AG04450 (cell line): ENCODE measurements at regions not wholly inside any gene's neighbourhood (a gene's known extent, or its start where the extent isn't known, plus 50 kb on each side); places are given as distances from the start of the nearest gene placed in this dataset.

Experiments used
- CTCF ChIA-PET: fragments of 300-600, 350-600 bp; formaldehyde crosslinking; extraction: SDS; loops from one replicate; lab custom pipeline; 2022; ENCODE audit warnings: antibody characterized with exemption, inconsistent platforms; lab: Charles Lee
- POLR2A ChIA-PET: fragments of 350-600 bp; formaldehyde crosslinking; extraction: SDS; loops from one replicate; lab custom pipeline; 2021; ENCODE audit warnings: antibody characterized with exemption, inconsistent platforms; lab: Yijun Ruan, JAX
- DNase-seq: peaks from one replicate; pipeline ENCODE4 v3.0.0-alpha.2; 2011; ENCODE audit warnings: low read depth, low spot score
- H3K27ac ChIP-seq: one replicate; pipeline ENCODE4 v1.5.1; 2012; ENCODE audit warnings: low read depth, low read length, control low read depth
- H3K27me3 ChIP-seq: one replicate; pipeline ENCODE4 v1.6.0; 2012; ENCODE audit warnings: low read length; ENCODE audit not compliant: control insufficient read depth, insufficient read depth
- H3K4me3 ChIP-seq: 2 replicates; pipeline ENCODE4 v1.5.1; 2011; ENCODE audit warnings: mild to moderate bottlenecking, low read depth, low read length, control low read depth
- H3K9me3 ChIP-seq: 2 replicates; pipeline ENCODE4 v1.5.1; 2012; ENCODE audit warnings: low read length; ENCODE audit not compliant: control insufficient read depth, insufficient read depth
- TF ChIP-seq, protein P1 (sequence below): IDR thresholded peaks from 2 replicates; pipeline ENCODE4 v1.5.1; 2011; ENCODE audit warnings: low read depth, low read length, control low read depth, inconsistent platforms

DNA sequence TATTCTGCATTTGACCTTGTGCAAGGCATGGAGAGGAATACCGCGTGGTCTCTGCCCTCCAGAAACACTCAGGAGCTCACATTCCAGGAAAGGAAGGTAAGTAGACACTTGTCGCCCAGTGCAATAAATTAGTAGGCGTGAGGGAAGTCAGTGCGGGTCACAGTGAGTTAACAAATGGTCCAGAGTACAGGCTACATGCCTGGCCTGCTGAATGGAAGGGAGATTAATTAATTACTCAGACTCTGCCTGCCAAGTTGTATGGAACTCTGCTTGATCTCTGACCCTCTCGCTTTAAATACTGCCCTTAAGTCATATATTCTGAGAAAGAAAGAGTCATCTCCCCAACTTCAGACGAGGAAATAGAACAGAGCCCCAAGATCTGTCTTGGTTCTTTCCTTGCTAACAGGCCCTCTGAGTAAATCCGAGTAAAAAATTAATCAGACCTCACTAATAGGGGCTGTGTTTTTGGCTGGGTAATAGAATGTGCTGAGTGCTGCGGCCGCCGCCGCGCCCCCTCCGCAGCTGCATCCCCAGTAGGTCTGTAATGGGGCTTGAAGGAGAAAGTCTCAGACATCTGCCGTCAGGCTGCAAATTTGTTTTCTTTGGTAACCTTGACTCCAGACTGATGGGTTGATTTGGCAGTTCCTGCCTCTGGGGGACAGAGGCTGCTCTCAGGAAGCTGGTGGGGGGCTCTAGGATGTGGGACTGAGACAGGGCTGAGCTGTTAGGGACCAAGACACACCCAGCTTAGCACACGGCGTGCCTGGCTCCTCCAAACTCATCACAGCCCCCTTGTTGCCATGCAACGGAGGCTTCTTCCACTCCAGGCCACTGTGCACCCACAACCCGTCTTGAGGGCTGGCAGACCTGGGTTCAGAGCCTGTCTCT lies 144.4 kb downstream of the NSG2 start:
- TF ChIP-seq, protein P1, sequence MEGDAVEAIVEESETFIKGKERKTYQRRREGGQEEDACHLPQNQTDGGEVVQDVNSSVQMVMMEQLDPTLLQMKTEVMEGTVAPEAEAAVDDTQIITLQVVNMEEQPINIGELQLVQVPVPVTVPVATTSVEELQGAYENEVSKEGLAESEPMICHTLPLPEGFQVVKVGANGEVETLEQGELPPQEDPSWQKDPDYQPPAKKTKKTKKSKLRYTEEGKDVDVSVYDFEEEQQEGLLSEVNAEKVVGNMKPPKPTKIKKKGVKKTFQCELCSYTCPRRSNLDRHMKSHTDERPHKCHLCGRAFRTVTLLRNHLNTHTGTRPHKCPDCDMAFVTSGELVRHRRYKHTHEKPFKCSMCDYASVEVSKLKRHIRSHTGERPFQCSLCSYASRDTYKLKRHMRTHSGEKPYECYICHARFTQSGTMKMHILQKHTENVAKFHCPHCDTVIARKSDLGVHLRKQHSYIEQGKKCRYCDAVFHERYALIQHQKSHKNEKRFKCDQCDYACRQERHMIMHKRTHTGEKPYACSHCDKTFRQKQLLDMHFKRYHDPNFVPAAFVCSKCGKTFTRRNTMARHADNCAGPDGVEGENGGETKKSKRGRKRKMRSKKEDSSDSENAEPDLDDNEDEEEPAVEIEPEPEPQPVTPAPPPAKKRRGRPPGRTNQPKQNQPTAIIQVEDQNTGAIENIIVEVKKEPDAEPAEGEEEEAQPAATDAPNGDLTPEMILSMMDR = no peak
- POLR2A ChIA-PET = no interaction called here
- Histone ChIP-seq H3K9me3 (no peaks in the 10 kb centered on the region), H3K4me3 (no peak overlapping the region), H3K27ac (no peak overlapping the region), H3K27me3 (no peaks in the 10 kb centered on the region)
- no peak for DNase-seq
- CTCF ChIA-PET = no interaction called here

DNA sequence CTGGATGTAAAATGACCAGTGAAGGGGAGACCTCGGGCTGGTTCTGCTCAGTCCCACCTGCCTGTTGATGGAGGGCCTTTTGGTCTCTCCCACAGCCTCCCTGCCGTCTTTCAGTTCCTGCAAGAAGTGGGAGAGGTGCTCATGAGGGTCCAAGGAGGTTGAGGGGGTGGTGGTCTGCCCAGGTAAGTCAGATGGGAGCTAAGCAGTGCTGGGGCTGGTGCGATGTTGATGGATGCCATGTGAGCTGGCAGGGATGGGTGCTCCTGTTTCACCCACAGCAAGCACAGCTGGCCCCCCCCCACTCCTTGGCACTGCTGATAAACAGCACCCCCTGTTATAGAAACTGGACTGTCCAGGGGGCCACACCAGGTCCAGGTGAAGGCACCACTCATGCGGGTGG lies 145.6 kb downstream of the NSG2 start:
- POLR2A ChIA-PET = no interaction called here
- Histone ChIP-seq H3K27ac (no peak overlapping the region), H3K27me3 (no peaks in the 10 kb centered on the region), H3K9me3 (no peaks in the 10 kb centered on the region), H3K4me3 (no peak overlapping the region)
- CTCF ChIA-PET = no interaction called here
- DNase-seq = no peak
- TF ChIP-seq, protein P1 = no peak

DNA sequence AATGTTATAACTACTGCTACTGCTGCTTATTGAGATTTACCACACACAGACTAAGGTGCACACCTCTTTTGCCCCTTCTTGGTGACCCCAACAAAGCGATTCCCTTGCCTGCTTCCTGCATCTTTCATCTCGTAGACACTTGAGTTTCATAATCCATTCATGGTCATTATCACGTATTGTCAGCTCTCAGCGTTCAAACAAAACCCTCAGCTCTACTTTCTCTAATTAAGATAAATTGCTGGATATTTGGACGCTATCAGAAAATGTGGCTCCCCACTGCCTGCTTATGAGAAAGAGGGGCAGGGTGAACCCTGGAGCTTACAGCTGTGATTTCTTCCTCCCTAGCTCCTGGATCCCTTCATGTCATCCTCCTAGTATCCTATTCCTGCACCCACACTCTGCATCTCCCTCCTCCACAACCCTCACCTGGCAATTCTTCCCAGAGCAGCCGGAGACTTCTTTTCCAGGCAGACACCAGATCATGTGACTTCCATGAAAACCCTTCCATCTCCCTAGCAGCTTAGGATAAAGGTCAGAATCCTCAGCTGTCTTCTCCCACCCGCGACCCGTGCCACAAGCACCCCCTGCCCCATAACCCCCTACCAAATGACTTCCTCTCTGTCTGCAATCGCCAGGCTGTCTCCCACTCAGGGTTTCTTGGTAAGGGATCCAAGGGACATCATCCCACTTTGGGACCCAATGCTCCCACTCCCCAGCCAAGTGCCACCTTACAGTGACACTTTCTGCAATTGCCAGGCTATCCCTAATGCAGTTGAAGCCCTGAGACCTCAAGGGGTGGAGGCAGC lies 146.5 kb downstream of the NSG2 start:
- Histone ChIP-seq H3K27ac (no peak overlapping the region), H3K9me3 (no peaks in the 10 kb centered on the region), H3K4me3 (no peak overlapping the region), H3K27me3 (no peaks in the 10 kb centered on the region)
- DNase-seq = no peak
- TF ChIP-seq, protein P1 = no peak
- ChIA-PET CTCF (no interaction called here), POLR2A (no interaction called here)

DNA sequence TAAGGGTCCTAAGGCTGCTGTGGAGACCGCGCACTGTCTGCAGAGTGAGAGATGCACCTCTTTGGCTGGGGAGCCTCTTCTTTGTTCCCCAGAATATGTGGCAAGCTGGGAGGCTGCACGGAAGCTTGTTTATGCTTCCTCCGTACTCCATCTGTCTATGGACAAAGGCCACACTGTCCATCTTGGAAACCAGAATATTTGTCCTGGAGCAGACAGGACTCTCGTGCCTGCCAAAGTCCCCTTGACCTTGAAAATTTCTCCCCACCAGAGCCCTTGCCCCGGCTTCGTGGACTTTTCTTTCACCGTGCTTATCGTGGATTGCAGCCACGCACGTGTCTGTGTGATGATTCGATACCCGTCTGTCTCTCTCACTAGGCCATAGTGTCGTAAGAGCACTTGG lies 147.4 kb downstream of the NSG2 start:
- Histone ChIP-seq H3K9me3 (no peaks in the 10 kb centered on the region), H3K4me3 (no peak overlapping the region), H3K27me3 (no peaks in the 10 kb centered on the region), H3K27ac (no peak overlapping the region)
- TF ChIP-seq, protein P1 = no peak
- ChIA-PET CTCF (no interaction called here), POLR2A (no interaction called here)
- DNase-seq = no peak

DNA sequence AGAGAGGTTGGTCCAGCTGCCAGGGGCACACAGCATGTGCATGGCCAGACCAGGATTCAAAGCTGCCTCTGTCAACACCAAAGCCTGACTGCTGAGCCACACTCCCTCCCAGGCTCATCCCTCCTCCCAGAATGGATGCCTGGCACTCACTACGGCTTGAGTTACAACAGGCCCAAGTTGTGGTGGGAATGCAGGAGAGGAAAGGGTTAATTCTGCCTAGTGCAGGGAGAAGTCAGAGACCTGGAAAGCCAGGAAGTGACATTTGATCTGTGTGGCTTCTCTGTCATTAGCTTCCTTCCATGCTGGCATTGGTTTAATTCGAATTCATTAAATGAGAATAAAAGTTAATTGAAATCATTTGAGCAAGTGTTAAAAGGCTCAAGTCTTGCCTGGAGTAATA lies 150.0 kb downstream of the NSG2 start:
- Histone ChIP-seq H3K9me3 (peaks cover 5% of the 10 kb centered on the region; the same call in 1 of the 2 replicates), H3K4me3 (no peak overlapping the region), H3K27ac (no peak overlapping the region), H3K27me3 (no peaks in the 10 kb centered on the region)
- DNase-seq = no peak
- ChIA-PET CTCF (no interaction called here), POLR2A (no interaction called here)
- TF ChIP-seq, protein P1 = no peak
